Breast epithelium (tissue), 4 donors: ENCODE measurements at regions not wholly inside any gene's neighbourhood (a gene's known extent, or its start where the extent isn't known, plus 50 kb on each side); places are given as distances from the start of the nearest gene placed in this dataset.

Experiments used
- DNase-seq, 2 donors: peaks; one replicate each; pipeline ENCODE4 v3.0.0-alpha.2; 2019; ENCODE audit warnings: low spot score in 2 of 2
- H3K27ac ChIP-seq, 2 donors: fragments of 200-600 bp; sonication (generic) in 1 of 2; one replicate each; pipeline ENCODE4 v1.5.1; 2016 to 2019; ENCODE audit warnings: mild to moderate bottlenecking in 1 of 2
- H3K27me3 ChIP-seq, 2 donors: fragments of 200-600 bp; sonication (generic) in 1 of 2; one replicate each; pipeline versions ENCODE4 v1.5.1 to v1.6.0; 2017 to 2019; ENCODE audit warnings: control low read depth in 1 of 2, mild to moderate bottlenecking in 1 of 2
- H3K36me3 ChIP-seq: fragments of 200-600 bp; one replicate; pipeline ENCODE4 v1.5.1; 2019
- H3K4me1 ChIP-seq, 2 donors: fragments of 200-600 bp; sonication (generic); one replicate each; pipeline ENCODE4 v1.5.1; 2016 to 2019; ENCODE audit warnings: control low read depth in 1 of 2
- H3K4me3 ChIP-seq, 3 donors: fragments of 200-600 bp; sonication (generic); 1 replicate in 2 of 3; 2 replicates in 1 of 3; pipeline ENCODE4 v1.5.1; 2016 to 2019; ENCODE audit warnings: mild to moderate bottlenecking in 3 of 3, moderate library complexity in 2 of 3
- H3K9me3 ChIP-seq, 2 donors: fragments of 200-600 bp; sonication (generic) in 1 of 2; one replicate each; pipeline ENCODE4 v1.5.1; 2016 to 2019; ENCODE audit warnings: control low read depth in 1 of 2
- POLR2A ChIP-seq: fragments of 450-650 bp; IDR thresholded peaks from one replicate; pipeline ENCODE4 v1.6.1; 2016; ENCODE audit warnings: antibody characterized with exemption, mild to moderate bottlenecking, moderate library complexity
- POLR2AphosphoS5 ChIP-seq, 3 donors: sonication (generic); formaldehyde crosslinking; IDR thresholded peaks; one replicate each; pipeline ENCODE4 v1.6.1; 2017; ENCODE audit warnings: antibody characterized with exemption in 3 of 3
- intact Hi-C: fragments of 100-400 bp; cut with DNase I; formaldehyde crosslinking; loops from one replicate; pipeline ENCODE4 v1.15.1; 2023; ENCODE audit warnings: low total_unique reads
- TF ChIP-seq, protein P1 (sequence below), 3 donors: fragments of 450-650 bp; IDR thresholded peaks; one replicate each; pipeline ENCODE4 v1.5.1; 2016 to 2017; ENCODE audit warnings: antibody characterized with exemption in 3 of 3, mild to moderate bottlenecking in 3 of 3, moderate library complexity in 3 of 3

DNA sequence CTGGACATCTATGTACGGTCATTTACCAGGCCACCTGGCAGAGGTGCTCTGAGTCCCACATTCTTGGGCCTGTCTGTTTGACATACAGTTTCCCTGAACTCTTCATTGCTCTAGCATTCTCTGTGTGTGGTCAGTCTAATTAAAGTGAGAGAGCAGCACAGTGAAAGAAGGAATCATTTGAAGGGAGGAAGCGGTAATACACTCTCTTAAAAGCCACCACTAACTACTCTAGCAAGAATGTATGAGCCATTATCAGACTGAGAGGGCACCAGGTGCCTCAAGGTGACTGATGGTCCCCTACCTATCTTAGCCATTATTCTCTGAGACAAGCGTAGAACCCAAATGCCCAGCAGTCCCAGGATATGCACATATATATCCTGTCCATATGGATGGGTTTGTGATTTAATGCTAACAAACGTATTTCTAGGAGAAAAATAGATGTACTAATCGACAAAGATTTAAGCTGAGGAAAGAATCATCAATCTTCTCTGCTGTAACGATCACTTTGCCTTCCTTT lies 527.2 kb downstream of the PRELID2 start:
- intact Hi-C loops, result loop anchor here (10.0 kb wide), 1 partner anchor 517 kb away; no protein-coding TSS in a partner anchor
- Histone ChIP-seq H3K9me3 (no peaks in the 10 kb centered on the region), H3K4me3 (no peak overlapping the region), H3K27me3 (no peaks in the 10 kb centered on the region), H3K36me3 (no peaks in the 10 kb centered on the region), H3K27ac (no peak overlapping the region), H3K4me1 (no peaks in the 10 kb centered on the region)
- DNase-seq, result no peak
- TF ChIP-seq POLR2AphosphoS5 (IDR thresholded peaks at IDR 0.05), result no peak
- TF ChIP-seq POLR2A, result no peak
- TF ChIP-seq, protein P1, sequence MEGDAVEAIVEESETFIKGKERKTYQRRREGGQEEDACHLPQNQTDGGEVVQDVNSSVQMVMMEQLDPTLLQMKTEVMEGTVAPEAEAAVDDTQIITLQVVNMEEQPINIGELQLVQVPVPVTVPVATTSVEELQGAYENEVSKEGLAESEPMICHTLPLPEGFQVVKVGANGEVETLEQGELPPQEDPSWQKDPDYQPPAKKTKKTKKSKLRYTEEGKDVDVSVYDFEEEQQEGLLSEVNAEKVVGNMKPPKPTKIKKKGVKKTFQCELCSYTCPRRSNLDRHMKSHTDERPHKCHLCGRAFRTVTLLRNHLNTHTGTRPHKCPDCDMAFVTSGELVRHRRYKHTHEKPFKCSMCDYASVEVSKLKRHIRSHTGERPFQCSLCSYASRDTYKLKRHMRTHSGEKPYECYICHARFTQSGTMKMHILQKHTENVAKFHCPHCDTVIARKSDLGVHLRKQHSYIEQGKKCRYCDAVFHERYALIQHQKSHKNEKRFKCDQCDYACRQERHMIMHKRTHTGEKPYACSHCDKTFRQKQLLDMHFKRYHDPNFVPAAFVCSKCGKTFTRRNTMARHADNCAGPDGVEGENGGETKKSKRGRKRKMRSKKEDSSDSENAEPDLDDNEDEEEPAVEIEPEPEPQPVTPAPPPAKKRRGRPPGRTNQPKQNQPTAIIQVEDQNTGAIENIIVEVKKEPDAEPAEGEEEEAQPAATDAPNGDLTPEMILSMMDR (IDR thresholded peaks at IDR 0.05), result no peak

DNA sequence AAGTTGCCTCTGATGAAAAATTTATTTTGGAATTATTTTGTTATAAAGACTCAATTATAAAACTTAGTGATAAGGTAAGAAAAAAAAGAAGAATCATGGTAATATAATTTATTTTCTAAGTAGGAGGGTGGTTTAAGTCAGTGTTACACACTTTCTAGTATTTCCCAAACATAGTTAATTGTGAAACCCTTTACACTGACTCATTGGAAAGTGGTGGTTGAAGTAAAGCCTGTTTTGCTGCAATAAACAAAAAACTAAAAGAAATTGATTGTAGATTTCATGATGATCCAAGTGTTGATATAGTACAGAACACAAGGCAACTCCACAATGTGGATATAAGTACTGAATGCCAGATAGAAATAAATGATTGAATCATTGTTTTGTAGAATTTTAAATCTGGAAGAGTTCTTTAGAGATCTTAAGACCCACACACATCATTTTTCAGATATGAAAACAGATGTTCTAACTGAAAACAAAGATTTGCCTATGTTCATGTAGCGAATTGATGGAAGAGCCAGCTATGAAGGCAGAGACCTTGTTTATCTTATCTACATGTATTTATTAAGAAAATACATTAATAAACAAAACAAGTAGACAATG lies 539.8 kb downstream of the PRELID2 start:
- Histone ChIP-seq H3K36me3 (no peaks in the 10 kb centered on the region), H3K27me3 (no peaks in the 10 kb centered on the region), H3K9me3 (no peaks in the 10 kb centered on the region), H3K4me1 (no peaks in the 10 kb centered on the region), H3K27ac (no peak overlapping the region), H3K4me3 (no peak overlapping the region)
- DNase-seq, result no peak
- intact Hi-C loops, result no loop called here
- TF ChIP-seq POLR2AphosphoS5 (IDR thresholded peaks at IDR 0.05), result no peak
- TF ChIP-seq, protein P1 (IDR thresholded peaks at IDR 0.05), result no peak
- no peak for TF ChIP-seq POLR2A

DNA sequence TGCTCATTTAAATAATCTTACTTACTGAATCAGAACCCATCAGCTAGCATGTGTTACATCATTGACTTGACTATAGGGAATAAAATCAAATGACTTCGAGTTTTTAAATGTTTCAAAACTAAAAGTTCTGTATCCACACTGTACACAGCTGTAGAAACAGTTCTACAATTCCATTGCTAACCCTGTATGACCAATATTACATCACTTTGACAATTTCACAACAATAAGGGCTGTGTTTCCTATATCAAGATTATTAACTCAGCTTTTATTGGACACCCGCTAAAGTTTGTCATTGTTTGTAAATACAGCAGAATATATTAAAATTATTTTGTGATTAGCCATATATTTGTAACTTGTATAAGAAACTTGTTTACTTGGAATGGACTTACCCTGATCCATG lies 540.8 kb downstream of the PRELID2 start:
- intact Hi-C loops, result no loop called here
- DNase-seq, result no peak
- Histone ChIP-seq H3K4me1 (no peaks in the 10 kb centered on the region), H3K27ac (no peak overlapping the region), H3K27me3 (no peaks in the 10 kb centered on the region), H3K4me3 (no peak overlapping the region), H3K9me3 (no peaks in the 10 kb centered on the region), H3K36me3 (no peaks in the 10 kb centered on the region)
- TF ChIP-seq POLR2AphosphoS5 (IDR thresholded peaks at IDR 0.05), result no peak
- no peak for TF ChIP-seq POLR2A
- TF ChIP-seq, protein P1 (IDR thresholded peaks at IDR 0.05), result no peak

DNA sequence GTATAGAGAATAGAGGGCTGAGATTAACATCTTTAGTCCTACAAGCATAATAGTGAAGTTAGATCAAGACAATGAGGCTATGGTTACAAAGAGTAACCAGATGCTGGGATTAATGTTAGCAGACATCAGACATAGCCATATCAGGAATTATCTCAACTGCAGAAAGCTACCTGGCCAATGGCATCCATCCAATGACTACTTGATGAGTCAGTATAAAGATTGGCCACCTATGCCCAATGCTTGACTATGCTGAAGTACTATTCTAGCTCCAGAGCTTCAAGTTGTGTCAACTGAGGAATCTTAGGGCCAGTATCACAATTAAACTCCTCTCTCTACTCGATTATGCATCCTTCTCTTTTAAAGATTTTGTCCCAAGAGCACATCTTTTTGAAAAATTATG lies 541.4 kb downstream of the PRELID2 start:
- Histone ChIP-seq H3K27me3 (no peaks in the 10 kb centered on the region), H3K27ac (no peak overlapping the region), H3K4me1 (no peaks in the 10 kb centered on the region), H3K4me3 (no peak overlapping the region), H3K9me3 (no peaks in the 10 kb centered on the region), H3K36me3 (no peaks in the 10 kb centered on the region)
- TF ChIP-seq POLR2A (no peak), POLR2AphosphoS5 (IDR thresholded peaks at IDR 0.05) (no peak)
- TF ChIP-seq, protein P1 (IDR thresholded peaks at IDR 0.05), result no peak
- intact Hi-C loops, result no loop called here
- no peak for DNase-seq

DNA sequence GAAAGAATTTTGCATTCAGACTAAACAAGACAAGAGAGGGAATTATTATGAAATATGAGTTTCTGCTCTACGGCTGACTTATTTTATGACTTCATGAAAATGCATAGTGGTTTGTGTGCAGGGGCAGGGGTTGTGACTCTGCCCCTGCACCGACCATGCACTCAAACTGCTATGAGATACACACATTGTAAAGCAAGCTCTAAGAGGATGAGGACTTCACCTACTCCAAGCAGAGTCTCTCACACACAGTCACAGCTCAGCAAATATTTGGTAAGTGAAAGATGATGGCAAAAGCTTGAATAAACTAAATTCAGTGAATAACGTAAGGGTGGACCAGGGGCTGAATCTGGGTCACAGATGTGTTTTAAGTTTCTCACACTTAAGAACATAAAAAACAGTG lies 542.9 kb downstream of the PRELID2 start:
- intact Hi-C loops, result no loop called here
- TF ChIP-seq POLR2AphosphoS5 (IDR thresholded peaks at IDR 0.05), result no peak
- TF ChIP-seq POLR2A, result no peak
- TF ChIP-seq, protein P1 (IDR thresholded peaks at IDR 0.05), result no peak
- no peaks in the 10 kb centered on the region for H3K4me1 ChIP-seq
- H3K27ac ChIP-seq, result no peak overlapping the region
- H3K36me3 ChIP-seq, result no peaks in the 10 kb centered on the region
- H3K9me3 ChIP-seq, result no peaks in the 10 kb centered on the region
- no peak overlapping the region for H3K4me3 ChIP-seq
- no peaks in the 10 kb centered on the region for H3K27me3 ChIP-seq
- DNase-seq, result no peak
